Ishikawa (cell line): ENCODE measurements at regions not wholly inside any gene's neighbourhood (a gene's known extent, or its start where the extent isn't known, plus 50 kb on each side); places are given as distances from the start of the nearest gene placed in this dataset.

Source experiments
- CEBPB ChIP-seq: IDR thresholded peaks from 2 replicates; pipeline ENCODE4 v1.6.1; 2012
- CREB1 ChIP-seq: IDR thresholded peaks from 2 replicates; pipeline ENCODE4 v1.6.1; 2012; ENCODE audit warnings: low read depth
- EGR1 ChIP-seq: IDR thresholded peaks from 2 replicates; pipeline ENCODE4 v1.6.1; 2012
- EP300 ChIP-seq: IDR thresholded peaks from 2 replicates; pipeline ENCODE4 v1.6.1; 2012; ENCODE audit warnings: borderline replicate concordance
- FOXM1 ChIP-seq: IDR thresholded peaks from 2 replicates; pipeline ENCODE4 v1.6.1; 2012; ENCODE audit warnings: low read depth, borderline replicate concordance
- NFIC ChIP-seq: IDR thresholded peaks from 2 replicates; pipeline ENCODE4 v1.6.1; 2012
- RAD21 ChIP-seq: IDR thresholded peaks from 2 replicates; pipeline ENCODE4 v1.6.1; 2012; ENCODE audit warnings: low read depth
- TAF1 ChIP-seq: IDR thresholded peaks from 2 replicates; pipeline ENCODE4 v1.6.1; 2012; ENCODE audit warnings: low read depth, mild to moderate bottlenecking
- TCF12 ChIP-seq: IDR thresholded peaks from 2 replicates; pipeline ENCODE4 v1.6.1; 2012; ENCODE audit warnings: low read depth
- TEAD4 ChIP-seq: IDR thresholded peaks from 2 replicates; pipeline ENCODE4 v1.6.1; 2012
- YY1 ChIP-seq: IDR thresholded peaks from 2 replicates; pipeline ENCODE4 v1.6.1; 2012; ENCODE audit warnings: low read depth
- ZBTB7A ChIP-seq: IDR thresholded peaks from 2 replicates; pipeline ENCODE4 v1.6.1; 2012; ENCODE audit warnings: low read depth
- TF ChIP-seq, protein P1 (sequence below): IDR thresholded peaks from 2 replicates; pipeline ENCODE4 v1.6.1; 2012
- TF ChIP-seq, protein P2 (sequence below): IDR thresholded peaks from 2 replicates; pipeline ENCODE4 v1.6.1; 2012; ENCODE audit warnings: low read depth, mild to moderate bottlenecking
- TF ChIP-seq, protein P3 (sequence below): IDR thresholded peaks from 2 replicates; pipeline ENCODE4 v1.6.1; 2012

DNA sequence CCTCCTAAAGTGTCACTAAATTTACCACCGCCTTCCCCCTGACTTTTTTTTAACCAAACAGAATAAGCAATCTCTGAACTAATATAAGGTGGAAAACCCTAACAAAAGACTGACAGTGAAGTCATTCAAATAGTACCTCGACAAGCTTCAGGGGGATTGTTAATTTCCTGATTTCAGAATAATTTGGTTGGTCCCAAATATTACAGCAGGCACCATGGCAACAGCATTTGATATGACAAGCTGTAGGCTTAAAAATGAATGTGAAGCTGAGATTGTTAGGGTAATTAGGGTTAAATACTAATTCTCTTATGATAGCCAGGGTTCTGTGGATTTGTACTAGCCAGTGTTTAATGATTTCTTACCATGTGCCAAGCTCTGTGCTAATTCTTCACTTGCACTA is 63.5 kb upstream of the GOLGA8B start:
- TF ChIP-seq, protein P1, sequence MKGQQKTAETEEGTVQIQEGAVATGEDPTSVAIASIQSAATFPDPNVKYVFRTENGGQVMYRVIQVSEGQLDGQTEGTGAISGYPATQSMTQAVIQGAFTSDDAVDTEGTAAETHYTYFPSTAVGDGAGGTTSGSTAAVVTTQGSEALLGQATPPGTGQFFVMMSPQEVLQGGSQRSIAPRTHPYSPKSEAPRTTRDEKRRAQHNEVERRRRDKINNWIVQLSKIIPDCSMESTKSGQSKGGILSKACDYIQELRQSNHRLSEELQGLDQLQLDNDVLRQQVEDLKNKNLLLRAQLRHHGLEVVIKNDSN: no peak
- TF ChIP-seq CREB1 (no peak), YY1 (no peak), NFIC (no peak), TCF12 (no peak)
- TF ChIP-seq, protein P2, sequence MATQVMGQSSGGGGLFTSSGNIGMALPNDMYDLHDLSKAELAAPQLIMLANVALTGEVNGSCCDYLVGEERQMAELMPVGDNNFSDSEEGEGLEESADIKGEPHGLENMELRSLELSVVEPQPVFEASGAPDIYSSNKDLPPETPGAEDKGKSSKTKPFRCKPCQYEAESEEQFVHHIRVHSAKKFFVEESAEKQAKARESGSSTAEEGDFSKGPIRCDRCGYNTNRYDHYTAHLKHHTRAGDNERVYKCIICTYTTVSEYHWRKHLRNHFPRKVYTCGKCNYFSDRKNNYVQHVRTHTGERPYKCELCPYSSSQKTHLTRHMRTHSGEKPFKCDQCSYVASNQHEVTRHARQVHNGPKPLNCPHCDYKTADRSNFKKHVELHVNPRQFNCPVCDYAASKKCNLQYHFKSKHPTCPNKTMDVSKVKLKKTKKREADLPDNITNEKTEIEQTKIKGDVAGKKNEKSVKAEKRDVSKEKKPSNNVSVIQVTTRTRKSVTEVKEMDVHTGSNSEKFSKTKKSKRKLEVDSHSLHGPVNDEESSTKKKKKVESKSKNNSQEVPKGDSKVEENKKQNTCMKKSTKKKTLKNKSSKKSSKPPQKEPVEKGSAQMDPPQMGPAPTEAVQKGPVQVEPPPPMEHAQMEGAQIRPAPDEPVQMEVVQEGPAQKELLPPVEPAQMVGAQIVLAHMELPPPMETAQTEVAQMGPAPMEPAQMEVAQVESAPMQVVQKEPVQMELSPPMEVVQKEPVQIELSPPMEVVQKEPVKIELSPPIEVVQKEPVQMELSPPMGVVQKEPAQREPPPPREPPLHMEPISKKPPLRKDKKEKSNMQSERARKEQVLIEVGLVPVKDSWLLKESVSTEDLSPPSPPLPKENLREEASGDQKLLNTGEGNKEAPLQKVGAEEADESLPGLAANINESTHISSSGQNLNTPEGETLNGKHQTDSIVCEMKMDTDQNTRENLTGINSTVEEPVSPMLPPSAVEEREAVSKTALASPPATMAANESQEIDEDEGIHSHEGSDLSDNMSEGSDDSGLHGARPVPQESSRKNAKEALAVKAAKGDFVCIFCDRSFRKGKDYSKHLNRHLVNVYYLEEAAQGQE: no peak

DNA sequence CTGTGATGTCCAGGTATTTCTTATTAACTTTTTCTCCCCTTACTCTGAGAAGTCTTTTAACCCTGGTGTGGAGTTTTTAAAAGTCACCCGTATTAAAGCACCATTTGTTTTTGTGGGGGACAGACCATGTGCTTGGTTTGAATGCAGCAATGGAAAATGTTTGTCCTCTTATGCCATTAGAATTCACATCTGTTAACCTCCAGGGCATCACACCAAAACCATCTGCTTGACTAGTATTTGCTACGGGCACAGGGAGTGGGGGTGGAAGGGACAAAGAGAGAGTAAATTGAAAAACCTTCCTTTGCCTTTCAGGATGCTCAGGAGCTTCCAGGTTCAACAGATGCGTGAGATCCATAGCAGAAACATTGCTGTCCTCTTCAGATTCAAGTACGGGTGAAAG is 61.4 kb upstream of the GOLGA8B start:
- TF ChIP-seq NFIC (no peak), RAD21 (no peak), TCF12 (no peak), TEAD4 (no peak)

DNA sequence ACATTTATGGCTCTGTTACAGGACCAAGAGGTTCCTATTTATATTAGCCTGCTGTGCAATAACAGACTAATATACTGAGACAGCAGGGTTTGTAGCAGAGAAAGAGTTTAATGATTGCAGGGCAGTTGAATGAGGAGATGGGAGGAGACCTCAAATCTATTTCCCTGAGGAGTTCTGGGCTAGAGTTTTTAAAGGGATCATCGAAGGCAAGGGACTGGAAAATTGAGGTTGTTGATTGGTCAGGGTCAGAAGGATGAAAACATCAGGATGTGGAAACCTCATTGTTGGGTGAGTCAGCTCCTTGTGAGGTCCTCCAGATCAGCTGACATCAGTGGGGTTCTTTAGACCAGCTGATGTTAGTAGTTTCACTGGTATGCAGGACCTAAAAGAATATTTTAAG is 60.6 kb upstream of the GOLGA8B start:
- no peak for TF ChIP-seq FOXM1
- TF ChIP-seq ZBTB7A: no peak
- TF ChIP-seq CREB1: no peak
- TF ChIP-seq EP300: no peak
- no peak for TF ChIP-seq CEBPB
- TF ChIP-seq, protein P3, sequence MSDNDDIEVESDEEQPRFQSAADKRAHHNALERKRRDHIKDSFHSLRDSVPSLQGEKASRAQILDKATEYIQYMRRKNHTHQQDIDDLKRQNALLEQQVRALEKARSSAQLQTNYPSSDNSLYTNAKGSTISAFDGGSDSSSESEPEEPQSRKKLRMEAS: no peak

DNA sequence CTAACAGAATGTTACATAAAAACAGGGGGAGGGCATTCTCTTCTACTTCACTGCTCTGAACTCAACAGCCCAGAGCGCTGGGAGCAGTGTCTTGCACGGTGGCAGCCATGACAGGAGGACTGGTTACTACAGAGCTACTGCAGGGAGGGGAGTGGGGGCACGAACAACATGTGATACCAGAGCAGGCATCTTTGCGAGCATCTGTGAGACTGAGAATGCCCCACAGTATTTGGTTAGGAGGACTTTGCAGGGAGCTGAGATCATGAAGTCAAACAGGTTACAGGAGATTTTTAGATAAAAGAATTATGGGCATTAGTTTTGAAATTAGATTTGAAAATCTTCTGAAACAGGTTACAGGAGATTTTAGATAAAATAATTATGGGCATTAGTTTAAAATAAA is 58.8 kb upstream of the GOLGA8B start:
- TF ChIP-seq NFIC: no peak
- TF ChIP-seq EP300: no peak
- no peak for TF ChIP-seq YY1
- no peak for TF ChIP-seq FOXM1
- no peak for TF ChIP-seq TEAD4
- TF ChIP-seq ZBTB7A: no peak
- TF ChIP-seq EGR1: no peak
- no peak for TF ChIP-seq RAD21
- no peak for TF ChIP-seq TCF12
- TF ChIP-seq, protein P3: no peak
- no peak for TF ChIP-seq CEBPB
- no peak for TF ChIP-seq TAF1
- TF ChIP-seq CREB1: no peak

DNA sequence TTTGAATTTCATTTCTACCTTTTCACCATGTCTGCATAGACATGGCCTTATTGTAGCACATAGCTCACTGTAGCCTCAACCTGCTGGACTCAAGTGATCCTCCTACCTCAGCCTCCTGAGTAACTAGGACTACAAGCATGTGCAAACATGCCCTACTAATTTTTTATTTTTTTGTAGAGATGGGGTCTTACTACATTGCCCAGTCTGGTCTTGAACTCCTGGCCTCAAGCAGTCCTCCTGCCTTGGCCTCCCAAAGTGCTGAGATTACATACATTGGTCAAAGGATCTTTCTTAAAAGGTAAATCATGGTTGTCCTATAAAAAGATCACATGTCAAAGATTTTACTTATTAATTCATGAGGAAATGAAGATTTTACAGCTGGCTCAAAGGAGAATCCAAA is 57.2 kb upstream of the GOLGA8B start:
- TF ChIP-seq, protein P3: no peak
- TF ChIP-seq EGR1: no peak
- TF ChIP-seq RAD21: no peak
- TF ChIP-seq NFIC: no peak
- no peak for TF ChIP-seq TCF12
- no peak for TF ChIP-seq CEBPB
- no peak for TF ChIP-seq YY1
- TF ChIP-seq TAF1: no peak
- no peak for TF ChIP-seq CREB1
- no peak for TF ChIP-seq EP300

DNA sequence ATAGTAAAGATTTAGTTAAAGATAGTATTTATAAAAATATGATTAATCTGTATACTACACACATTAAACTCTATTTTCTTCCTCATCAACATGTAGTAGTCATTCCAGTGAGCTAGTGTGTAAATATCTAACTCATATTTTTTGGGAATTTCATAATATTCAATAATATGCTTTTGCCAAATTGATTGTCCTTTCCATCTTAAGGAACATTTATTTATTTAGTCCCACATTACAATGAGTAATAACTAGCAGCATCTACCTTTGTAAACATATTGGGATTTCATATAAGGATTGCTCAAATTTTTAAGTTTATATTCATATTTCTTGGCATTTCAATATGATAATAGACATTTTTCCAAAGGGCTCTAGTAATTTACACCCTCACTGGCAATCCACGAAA is 53.9 kb upstream of the GOLGA8B start:
- TF ChIP-seq RAD21: no peak
- TF ChIP-seq, protein P1: no peak
- TF ChIP-seq YY1: no peak
- TF ChIP-seq TCF12: no peak
- no peak for TF ChIP-seq CREB1
- no peak for TF ChIP-seq EP300
- no peak for TF ChIP-seq FOXM1
- TF ChIP-seq TEAD4: no peak
- TF ChIP-seq, protein P3: no peak
- TF ChIP-seq, protein P2: no peak
- no peak for TF ChIP-seq EGR1
- no peak for TF ChIP-seq NFIC
- TF ChIP-seq ZBTB7A: no peak
- no peak for TF ChIP-seq TAF1
- TF ChIP-seq CEBPB: no peak
